Osteocyte (in vitro differentiated cells): ENCODE measurements at regions not wholly inside any gene's neighbourhood (a gene's known extent, or its start where the extent isn't known, plus 50 kb on each side); places are given as distances from the start of the nearest gene placed in this dataset.

ENCODE experiments used
- DNase-seq: peaks from one replicate; pipeline ENCODE4 v3.0.0; 2021; ENCODE audit warnings: mixed read lengths; ENCODE audit not compliant: unreplicated experiment; ENCODE audit errors: extremely low spot score
- H3K27ac Mint-ChIP-seq: one replicate; pipeline ENCODE4 v1.8.0; 2021; ENCODE audit warnings: mild to moderate bottlenecking, mixed read lengths; ENCODE audit not compliant: unreplicated experiment
- H3K27me3 Mint-ChIP-seq: one replicate; pipeline ENCODE4 v1.8.0; 2021; ENCODE audit warnings: mixed read lengths; ENCODE audit not compliant: unreplicated experiment
- H3K36me3 Mint-ChIP-seq: one replicate; pipeline ENCODE4 v1.8.0; 2021; ENCODE audit warnings: mixed read lengths; ENCODE audit not compliant: unreplicated experiment
- H3K4me1 Mint-ChIP-seq: one replicate; pipeline ENCODE4 v1.8.0; 2021; ENCODE audit warnings: mixed read lengths; ENCODE audit not compliant: unreplicated experiment
- H3K4me3 Mint-ChIP-seq: one replicate; pipeline ENCODE4 v1.8.0; 2021; ENCODE audit warnings: mild to moderate bottlenecking, moderate library complexity, mixed read lengths; ENCODE audit not compliant: unreplicated experiment
- H3K9me3 Mint-ChIP-seq: one replicate; pipeline ENCODE4 v1.8.0; 2021; ENCODE audit warnings: mixed read lengths; ENCODE audit not compliant: unreplicated experiment
- CTCF ChIP-seq: fragments of 200-600 bp; sonication (generic); IDR thresholded peaks from 2 replicates; pipeline ENCODE4 v1.5.0; 2021; ENCODE audit warnings: antibody characterized with exemption, mild to moderate bottlenecking, moderate library complexity

- Mint-ChIP-seq H3K4me1 (no peaks in the 10 kb centered on the region), H3K36me3 (no peaks in the 10 kb centered on the region), H3K27me3 (no peaks in the 10 kb centered on the region), H3K27ac (no peak overlapping the region), H3K4me3 (no peak overlapping the region), H3K9me3 (peaks cover 9% of the 10 kb centered on the region)
- no peak for TF ChIP-seq CTCF
- peak; percentile 79 for DNase-seq
These were observed 295.4 kb downstream of the CTH start for GRCh38 chr1:70706381-70707037.

DNA sequence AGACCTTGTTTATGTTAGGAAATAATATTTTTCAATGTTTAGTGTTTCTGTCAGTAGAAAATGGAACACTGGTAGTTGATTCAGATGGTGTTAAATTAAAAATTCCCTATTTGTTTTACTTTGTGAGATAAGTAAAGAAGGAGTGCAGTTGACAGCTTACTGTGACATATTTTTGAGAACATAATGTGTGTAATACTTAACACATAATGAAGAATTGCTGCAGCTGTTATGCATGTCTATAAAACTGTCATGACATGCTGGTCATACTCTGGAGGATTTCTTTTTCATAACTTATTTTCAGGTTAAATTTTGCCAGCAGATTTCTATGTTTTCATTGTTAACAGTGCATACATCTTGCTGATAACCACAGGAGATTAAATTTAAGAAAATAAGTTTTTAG, 296.1 kb downstream of the CTH start:
- H3K4me1 Mint-ChIP-seq: no peaks in the 10 kb centered on the region
- no peaks in the 10 kb centered on the region for H3K36me3 Mint-ChIP-seq
- TF ChIP-seq CTCF: no peak
- no peaks in the 10 kb centered on the region for H3K27me3 Mint-ChIP-seq
- H3K27ac Mint-ChIP-seq: no peak overlapping the region
- no peak for DNase-seq
- no peak overlapping the region for H3K4me3 Mint-ChIP-seq
- H3K9me3 Mint-ChIP-seq: peaks cover 9% of the 10 kb centered on the region

- no peak overlapping the region for H3K4me3 Mint-ChIP-seq
- H3K9me3 Mint-ChIP-seq: peaks cover 6% of the 10 kb centered on the region
- H3K4me1 Mint-ChIP-seq: no peaks in the 10 kb centered on the region
- H3K27me3 Mint-ChIP-seq: no peaks in the 10 kb centered on the region
- no peak for DNase-seq
- no peak overlapping the region for H3K27ac Mint-ChIP-seq
- no peak for TF ChIP-seq CTCF
- no peaks in the 10 kb centered on the region for H3K36me3 Mint-ChIP-seq
These were observed 303.1 kb downstream of the CTH start for GRCh38 chr1:70714149-70714548.

- no peak overlapping the region for H3K4me3 Mint-ChIP-seq
- H3K27ac Mint-ChIP-seq: no peak overlapping the region
- no peaks in the 10 kb centered on the region for H3K27me3 Mint-ChIP-seq
- no peaks in the 10 kb centered on the region for H3K4me1 Mint-ChIP-seq
- DNase-seq: no peak
- no peaks in the 10 kb centered on the region for H3K36me3 Mint-ChIP-seq
- TF ChIP-seq CTCF: no peak
- no peaks in the 10 kb centered on the region for H3K9me3 Mint-ChIP-seq
These were observed 306.1 kb downstream of the CTH start for GRCh38 chr1:70717211-70717610.

GRCh38 chr1:70717656-70718055, 306.6 kb downstream of the CTH start:
- TF ChIP-seq CTCF: no peak
- H3K27me3 Mint-ChIP-seq: no peaks in the 10 kb centered on the region
- H3K27ac Mint-ChIP-seq: no peak overlapping the region
- no peak overlapping the region for H3K4me3 Mint-ChIP-seq
- H3K4me1 Mint-ChIP-seq: no peaks in the 10 kb centered on the region
- H3K9me3 Mint-ChIP-seq: no peaks in the 10 kb centered on the region
- DNase-seq: no peak
- H3K36me3 Mint-ChIP-seq: no peaks in the 10 kb centered on the region
